Naive thymus-derived CD4-positive, alpha-beta T cell (primary cell): ENCODE measurements at regions not wholly inside any gene's neighbourhood (a gene's known extent, or its start where the extent isn't known, plus 50 kb on each side); places are given as distances from the start of the nearest gene placed in this dataset.
A peak's percentile ranks its signal among the peaks of the same experiment; 100 is the strongest.

Experiments
- ATAC-seq: fragments of 150-1000 bp; cut with Tn5 transposase; 2 replicates; pipeline ENCODE4 v1.10.0; 2021; ENCODE audit warnings: mild to moderate bottlenecking, moderate library complexity
- CTCF ChIA-PET: fragments of 350-600 bp; sonication (Branson Sonifier 250); formaldehyde crosslinking; loops from one replicate; lab custom pipeline; 2021; ENCODE audit warnings: antibody characterized with exemption; lab: Charles Lee
- POLR2A ChIA-PET: fragments of 350-600 bp; sonication (Branson Sonifier 250); formaldehyde crosslinking; loops from one replicate; lab custom pipeline; 2021; ENCODE audit warnings: antibody characterized with exemption, inconsistent platforms; lab: Charles Lee
- DNase-seq, 9 donors: peaks; one replicate each; pipeline versions ENCODE4 v3.0.0 to v3.0.0-alpha.2; 2020 to 2022; ENCODE audit warnings: mixed read lengths in 1 of 9
- H3K27ac ChIP-seq: one replicate; pipeline ENCODE4 v1.7.0; 2013; ENCODE audit warnings: mild to moderate bottlenecking, low read depth, low read length, moderate library complexity
- H3K27me3 ChIP-seq, 2 donors: one replicate each; pipeline ENCODE4 v1.7.0; 2013; ENCODE audit warnings: low read length in 2 of 2, mild to moderate bottlenecking in 2 of 2, moderate library complexity in 2 of 2; ENCODE audit not compliant: control insufficient read depth in 2 of 2, insufficient read depth in 2 of 2
- H3K36me3 ChIP-seq, 3 experiments: 1 replicate in 2 of 3; 2 replicates in 1 of 3; pipeline ENCODE4 v1.7.0; 2013; ENCODE audit warnings: low read length in 3 of 3, mild to moderate bottlenecking in 3 of 3, moderate library complexity in 1 of 3; ENCODE audit not compliant: insufficient read depth in 3 of 3, control insufficient read depth in 2 of 3
- H3K4me1 ChIP-seq, 2 donors: one replicate each; pipeline ENCODE4 v1.7.0; 2013; ENCODE audit warnings: low read length in 2 of 2, mild to moderate bottlenecking in 2 of 2, moderate library complexity in 1 of 2; ENCODE audit not compliant: control insufficient read depth in 2 of 2, insufficient read depth in 2 of 2
- H3K4me3 ChIP-seq: 2 replicates; pipeline ENCODE4 v1.7.0; 2013; ENCODE audit warnings: mild to moderate bottlenecking, low read length
- H3K9me3 ChIP-seq, 3 experiments: 1 replicate in 2 of 3; 2 replicates in 1 of 3; pipeline ENCODE4 v1.7.0; 2013; ENCODE audit warnings: low read length in 3 of 3; ENCODE audit not compliant: control insufficient read depth in 2 of 3
- H3K27ac Mint-ChIP-seq, 9 donors: one replicate each; pipeline ENCODE4 v1.8.0; 2020 to 2022; ENCODE audit warnings: mixed read lengths in 9 of 9, mild to moderate bottlenecking in 8 of 9, moderate library complexity in 5 of 9, inconsistent platforms in 2 of 9
- H3K27me3 Mint-ChIP-seq, 5 donors: one replicate each; pipeline ENCODE4 v1.8.0; 2021 to 2022; ENCODE audit warnings: mixed read lengths in 5 of 5, mild to moderate bottlenecking in 1 of 5
- H3K36me3 Mint-ChIP-seq, 5 donors: one replicate each; pipeline ENCODE4 v1.8.0; 2020 to 2022; ENCODE audit warnings: mixed read lengths in 5 of 5, mild to moderate bottlenecking in 3 of 5, inconsistent platforms in 1 of 5
- H3K4me1 Mint-ChIP-seq, 7 donors: one replicate each; pipeline ENCODE4 v1.8.0; 2020 to 2022; ENCODE audit warnings: mixed read lengths in 7 of 7, mild to moderate bottlenecking in 3 of 7, inconsistent platforms in 1 of 7
- H3K4me3 Mint-ChIP-seq, 10 donors: one replicate each; pipeline ENCODE4 v1.8.0; 2020 to 2022; ENCODE audit warnings: mild to moderate bottlenecking in 10 of 10, mixed read lengths in 10 of 10, moderate library complexity in 6 of 10, inconsistent platforms in 2 of 10
- H3K9me3 Mint-ChIP-seq, 11 donors: one replicate each; pipeline ENCODE4 v1.8.0; 2020 to 2022; ENCODE audit warnings: mixed read lengths in 11 of 11, mild to moderate bottlenecking in 4 of 11, inconsistent platforms in 1 of 11, moderate library complexity in 1 of 11
- intact Hi-C, 2 donors: fragments of 100-400 bp; cut with micrococcal nuclease; formaldehyde crosslinking; loops; one replicate each; pipeline ENCODE4 v1.15.1; 2023

- Mint-ChIP-seq H3K36me3 (no peaks in the 10 kb centered on the region), H3K27me3 (peaks cover 0 to 35% (median 6%) of the 10 kb centered on the region in 5 donors), H3K9me3 (peaks cover 0 to 2% (median 0%) of the 10 kb centered on the region in 11 donors), H3K4me3 (no peak overlapping the region), H3K27ac (peak overlapping the region in 1 of 9 donors; percentile 2), H3K4me1 (peaks cover 0 to 6% (median 0%) of the 10 kb centered on the region in 7 donors)
- Histone ChIP-seq H3K27ac (no peak overlapping the region), H3K9me3 (no peaks in the 10 kb centered on the region), H3K36me3 (no peaks in the 10 kb centered on the region), H3K27me3 (no peaks in the 10 kb centered on the region), H3K4me1 (no peaks in the 10 kb centered on the region), H3K4me3 (no peak overlapping the region)
- intact Hi-C loops = no loop called here
- DNase-seq (no peak), ATAC-seq (no peak)
- CTCF ChIA-PET = no interaction called here
- POLR2A ChIA-PET = no interaction called here
Observed at GRCh38 chr20:24813080-24813479, 136.0 kb upstream of the CST7 start.

GRCh38 chr20:24813496-24813895, 135.6 kb upstream of the CST7 start:
- ChIA-PET CTCF (no interaction called here), POLR2A (interaction anchor here (0.6 kb wide), 1 partner anchor 825 kb away, joined by 3 read pairs; the partner anchor contains the start of gene GGTLC1)
- Mint-ChIP-seq H3K27me3 (peaks cover 0 to 32% (median 6%) of the 10 kb centered on the region in 5 donors), H3K4me1 (peaks cover 0 to 3% (median 0%) of the 10 kb centered on the region in 7 donors), H3K27ac (no peak overlapping the region), H3K4me3 (no peak overlapping the region), H3K36me3 (no peaks in the 10 kb centered on the region), H3K9me3 (peaks cover 0 to 2% (median 0%) of the 10 kb centered on the region in 11 donors)
- intact Hi-C loops = no loop called here
- Histone ChIP-seq H3K36me3 (no peaks in the 10 kb centered on the region), H3K9me3 (no peaks in the 10 kb centered on the region), H3K4me1 (no peaks in the 10 kb centered on the region), H3K4me3 (no peak overlapping the region), H3K27ac (no peak overlapping the region), H3K27me3 (no peaks in the 10 kb centered on the region)
- DNase-seq (no peak), ATAC-seq (no peak)

GRCh38 chr20:24813936-24814335, 135.1 kb upstream of the CST7 start:
- Histone ChIP-seq H3K4me1 (no peaks in the 10 kb centered on the region), H3K9me3 (no peaks in the 10 kb centered on the region), H3K36me3 (no peaks in the 10 kb centered on the region), H3K27me3 (no peaks in the 10 kb centered on the region), H3K4me3 (no peak overlapping the region), H3K27ac (no peak overlapping the region)
- peaks cover 0 to 3% (median 0%) of the 10 kb centered on the region in 7 donors for H3K4me1 Mint-ChIP-seq
- ATAC-seq (no peak), DNase-seq (no peak)
- H3K36me3 Mint-ChIP-seq = no peaks in the 10 kb centered on the region
- POLR2A ChIA-PET = interaction anchor here (0.6 kb wide), 1 partner anchor 825 kb away, joined by 3 read pairs; the partner anchor contains the start of gene GGTLC1
- CTCF ChIA-PET = no interaction called here
- intact Hi-C loops = no loop called here
- no peak overlapping the region for H3K4me3 Mint-ChIP-seq
- H3K27me3 Mint-ChIP-seq = peaks cover 0 to 27% (median 1%) of the 10 kb centered on the region in 5 donors
- peaks cover 0 to 3% (median 0%) of the 10 kb centered on the region in 11 donors for H3K9me3 Mint-ChIP-seq
- no peak overlapping the region for H3K27ac Mint-ChIP-seq

GRCh38 chr20:24814556-24815195, 134.4 kb upstream of the CST7 start:
- CTCF ChIA-PET = no interaction called here
- no peaks in the 10 kb centered on the region for H3K4me1 ChIP-seq
- no peak for ATAC-seq
- DNase-seq = no peak
- intact Hi-C loops = no loop called here
- no peak overlapping the region for H3K27ac ChIP-seq
- Mint-ChIP-seq H3K9me3 (peaks cover 0 to 4% (median 0%) of the 10 kb centered on the region in 11 donors), H3K27ac (no peak overlapping the region), H3K27me3 (peaks cover 0 to 20% (median 0%) of the 10 kb centered on the region in 5 donors), H3K4me3 (no peak overlapping the region), H3K4me1 (peaks cover 0 to 3% (median 0%) of the 10 kb centered on the region in 7 donors), H3K36me3 (no peaks in the 10 kb centered on the region)
- no peaks in the 10 kb centered on the region for H3K9me3 ChIP-seq
- no peak overlapping the region for H3K4me3 ChIP-seq
- no peaks in the 10 kb centered on the region for H3K27me3 ChIP-seq
- H3K36me3 ChIP-seq = no peaks in the 10 kb centered on the region
- POLR2A ChIA-PET = no interaction called here

GRCh38 chr20:24815196-24815815, 133.8 kb upstream of the CST7 start:
- ATAC-seq (no peak), DNase-seq (no peak)
- peaks cover 0 to 15% (median 0%) of the 10 kb centered on the region in 5 donors for H3K27me3 Mint-ChIP-seq
- no peak overlapping the region for H3K27ac ChIP-seq
- POLR2A ChIA-PET = no interaction called here
- H3K36me3 Mint-ChIP-seq = no peaks in the 10 kb centered on the region
- no peak overlapping the region for H3K27ac Mint-ChIP-seq
- no peaks in the 10 kb centered on the region for H3K9me3 ChIP-seq
- no peak overlapping the region for H3K4me3 ChIP-seq
- CTCF ChIA-PET = no interaction called here
- H3K27me3 ChIP-seq = no peaks in the 10 kb centered on the region
- peaks cover 0 to 4% (median 0%) of the 10 kb centered on the region in 11 donors for H3K9me3 Mint-ChIP-seq
- H3K4me3 Mint-ChIP-seq = no peak overlapping the region
- no peaks in the 10 kb centered on the region for H3K36me3 ChIP-seq
- H3K4me1 Mint-ChIP-seq = peaks cover 0 to 3% (median 0%) of the 10 kb centered on the region in 7 donors
- intact Hi-C loops = no loop called here
- no peaks in the 10 kb centered on the region for H3K4me1 ChIP-seq

GRCh38 chr20:24815931-24816330, 133.1 kb upstream of the CST7 start:
- Mint-ChIP-seq H3K27me3 (peaks cover 0 to 15% (median 0%) of the 10 kb centered on the region in 5 donors), H3K9me3 (peaks cover 0 to 4% (median 0%) of the 10 kb centered on the region in 11 donors), H3K4me3 (no peak overlapping the region), H3K4me1 (peaks cover 0 to 3% (median 0%) of the 10 kb centered on the region in 7 donors), H3K36me3 (no peaks in the 10 kb centered on the region), H3K27ac (no peak overlapping the region)
- DNase-seq (no peak), ATAC-seq (no peak)
- intact Hi-C loops = no loop called here
- H3K36me3 ChIP-seq = no peaks in the 10 kb centered on the region
- H3K27ac ChIP-seq = no peak overlapping the region
- no peaks in the 10 kb centered on the region for H3K4me1 ChIP-seq
- ChIA-PET POLR2A (no interaction called here), CTCF (no interaction called here)
- no peaks in the 10 kb centered on the region for H3K27me3 ChIP-seq
- H3K4me3 ChIP-seq = no peak overlapping the region
- H3K9me3 ChIP-seq = no peaks in the 10 kb centered on the region
